ENCODE measurements at regions not wholly inside any gene's neighbourhood (a gene's known extent, or its start where the extent isn't known, plus 50 kb on each side); places are given as distances from the start of the nearest gene placed in this dataset.

GRCh38 chr6:121934451-121934850 is 465.0 kb upstream of the HSF2 start:
- no peak for TF ChIP-seq CTCF (IDR thresholded peaks at IDR 0.05)
- TF ChIP-seq POLR2AphosphoS5 (IDR thresholded peaks at IDR 0.05) = no peak
- TF ChIP-seq POLR2A (IDR thresholded peaks at IDR 0.05) = no peak

Data from transverse colon (tissue), 4 donors.